Breast epithelium (tissue), 4 donors: ENCODE measurements at regions not wholly inside any gene's neighbourhood (a gene's known extent, or its start where the extent isn't known, plus 50 kb on each side); places are given as distances from the start of the nearest gene placed in this dataset.

Experiments
- DNase-seq, 2 donors: peaks; one replicate each; pipeline ENCODE4 v3.0.0-alpha.2; 2019; ENCODE audit warnings: low spot score in 2 of 2
- H3K27ac ChIP-seq, 2 donors: fragments of 200-600 bp; sonication (generic) in 1 of 2; one replicate each; pipeline ENCODE4 v1.5.1; 2016 to 2019; ENCODE audit warnings: mild to moderate bottlenecking in 1 of 2
- H3K27me3 ChIP-seq, 2 donors: fragments of 200-600 bp; sonication (generic) in 1 of 2; one replicate each; pipeline versions ENCODE4 v1.5.1 to v1.6.0; 2017 to 2019; ENCODE audit warnings: control low read depth in 1 of 2, mild to moderate bottlenecking in 1 of 2
- H3K36me3 ChIP-seq: fragments of 200-600 bp; one replicate; pipeline ENCODE4 v1.5.1; 2019
- H3K4me1 ChIP-seq, 2 donors: fragments of 200-600 bp; sonication (generic); one replicate each; pipeline ENCODE4 v1.5.1; 2016 to 2019; ENCODE audit warnings: control low read depth in 1 of 2
- H3K4me3 ChIP-seq, 3 donors: fragments of 200-600 bp; sonication (generic); 1 replicate in 2 of 3; 2 replicates in 1 of 3; pipeline ENCODE4 v1.5.1; 2016 to 2019; ENCODE audit warnings: mild to moderate bottlenecking in 3 of 3, moderate library complexity in 2 of 3
- H3K9me3 ChIP-seq, 2 donors: fragments of 200-600 bp; sonication (generic) in 1 of 2; one replicate each; pipeline ENCODE4 v1.5.1; 2016 to 2019; ENCODE audit warnings: control low read depth in 1 of 2
- POLR2A ChIP-seq: fragments of 450-650 bp; IDR thresholded peaks from one replicate; pipeline ENCODE4 v1.6.1; 2016; ENCODE audit warnings: antibody characterized with exemption, mild to moderate bottlenecking, moderate library complexity
- POLR2AphosphoS5 ChIP-seq, 3 donors: sonication (generic); formaldehyde crosslinking; IDR thresholded peaks; one replicate each; pipeline ENCODE4 v1.6.1; 2017; ENCODE audit warnings: antibody characterized with exemption in 3 of 3
- intact Hi-C: fragments of 100-400 bp; cut with DNase I; formaldehyde crosslinking; loops from one replicate; pipeline ENCODE4 v1.15.1; 2023; ENCODE audit warnings: low total_unique reads
- TF ChIP-seq, protein P1 (sequence below), 3 donors: fragments of 450-650 bp; IDR thresholded peaks; one replicate each; pipeline ENCODE4 v1.5.1; 2016 to 2017; ENCODE audit warnings: antibody characterized with exemption in 3 of 3, mild to moderate bottlenecking in 3 of 3, moderate library complexity in 3 of 3

DNA sequence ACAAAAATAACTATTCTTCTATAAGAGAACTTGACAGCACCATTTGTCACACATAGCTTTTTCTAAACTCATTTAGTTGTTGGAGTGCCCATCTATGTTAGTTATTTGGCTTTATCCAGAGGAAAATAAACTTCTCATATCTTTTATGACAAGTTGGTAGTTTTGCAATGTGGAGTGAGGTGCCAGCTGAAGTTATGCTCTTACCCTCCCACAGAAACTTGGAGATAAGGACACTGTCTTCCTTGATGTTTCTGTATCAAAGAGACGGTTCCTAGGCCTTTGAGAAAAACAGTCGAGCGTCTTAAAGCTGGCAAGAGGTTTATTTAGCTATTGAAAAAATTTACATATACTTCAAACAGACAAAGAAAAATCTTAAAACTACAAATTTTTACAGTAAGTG, 1079.7 kb downstream of the SLITRK1 start:
- no peak for DNase-seq
- Histone ChIP-seq H3K27me3 (no peaks in the 10 kb centered on the region), H3K9me3 (peaks cover 0 to 7% of the 10 kb centered on the region in 2 donors), H3K36me3 (no peaks in the 10 kb centered on the region), H3K4me1 (no peaks in the 10 kb centered on the region), H3K4me3 (no peak overlapping the region), H3K27ac (no peak overlapping the region)
- TF ChIP-seq POLR2AphosphoS5 (IDR thresholded peaks at IDR 0.05) = no peak
- TF ChIP-seq, protein P1, sequence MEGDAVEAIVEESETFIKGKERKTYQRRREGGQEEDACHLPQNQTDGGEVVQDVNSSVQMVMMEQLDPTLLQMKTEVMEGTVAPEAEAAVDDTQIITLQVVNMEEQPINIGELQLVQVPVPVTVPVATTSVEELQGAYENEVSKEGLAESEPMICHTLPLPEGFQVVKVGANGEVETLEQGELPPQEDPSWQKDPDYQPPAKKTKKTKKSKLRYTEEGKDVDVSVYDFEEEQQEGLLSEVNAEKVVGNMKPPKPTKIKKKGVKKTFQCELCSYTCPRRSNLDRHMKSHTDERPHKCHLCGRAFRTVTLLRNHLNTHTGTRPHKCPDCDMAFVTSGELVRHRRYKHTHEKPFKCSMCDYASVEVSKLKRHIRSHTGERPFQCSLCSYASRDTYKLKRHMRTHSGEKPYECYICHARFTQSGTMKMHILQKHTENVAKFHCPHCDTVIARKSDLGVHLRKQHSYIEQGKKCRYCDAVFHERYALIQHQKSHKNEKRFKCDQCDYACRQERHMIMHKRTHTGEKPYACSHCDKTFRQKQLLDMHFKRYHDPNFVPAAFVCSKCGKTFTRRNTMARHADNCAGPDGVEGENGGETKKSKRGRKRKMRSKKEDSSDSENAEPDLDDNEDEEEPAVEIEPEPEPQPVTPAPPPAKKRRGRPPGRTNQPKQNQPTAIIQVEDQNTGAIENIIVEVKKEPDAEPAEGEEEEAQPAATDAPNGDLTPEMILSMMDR (IDR thresholded peaks at IDR 0.05) = no peak
- TF ChIP-seq POLR2A = no peak
- intact Hi-C loops = no loop called here

DNA sequence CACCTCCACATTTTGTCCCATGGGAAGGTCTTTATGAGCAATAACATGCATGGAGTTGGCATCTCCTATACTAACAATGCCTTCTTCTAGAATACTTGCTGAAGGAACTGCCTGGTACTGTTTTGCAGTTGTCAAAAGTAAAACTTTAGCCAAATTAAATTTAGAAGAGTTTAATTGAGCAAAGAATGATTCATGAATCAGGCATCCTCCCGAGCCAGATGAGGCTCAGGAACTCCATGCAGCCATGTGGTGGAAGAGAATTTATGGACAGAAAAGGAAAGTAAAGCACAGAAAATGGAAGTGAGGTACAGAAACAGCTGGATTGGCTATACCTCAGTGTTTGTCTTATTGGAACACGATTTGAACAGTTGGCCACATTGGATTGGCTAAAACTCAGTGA, 1081.9 kb downstream of the SLITRK1 start:
- DNase-seq = no peak
- Histone ChIP-seq H3K27ac (no peak overlapping the region), H3K4me3 (no peak overlapping the region), H3K36me3 (no peaks in the 10 kb centered on the region), H3K4me1 (no peaks in the 10 kb centered on the region), H3K9me3 (no peaks in the 10 kb centered on the region), H3K27me3 (no peaks in the 10 kb centered on the region)
- intact Hi-C loops = no loop called here
- no peak for TF ChIP-seq POLR2AphosphoS5 (IDR thresholded peaks at IDR 0.05)
- TF ChIP-seq POLR2A = no peak
- TF ChIP-seq, protein P1 (IDR thresholded peaks at IDR 0.05) = no peak

DNA sequence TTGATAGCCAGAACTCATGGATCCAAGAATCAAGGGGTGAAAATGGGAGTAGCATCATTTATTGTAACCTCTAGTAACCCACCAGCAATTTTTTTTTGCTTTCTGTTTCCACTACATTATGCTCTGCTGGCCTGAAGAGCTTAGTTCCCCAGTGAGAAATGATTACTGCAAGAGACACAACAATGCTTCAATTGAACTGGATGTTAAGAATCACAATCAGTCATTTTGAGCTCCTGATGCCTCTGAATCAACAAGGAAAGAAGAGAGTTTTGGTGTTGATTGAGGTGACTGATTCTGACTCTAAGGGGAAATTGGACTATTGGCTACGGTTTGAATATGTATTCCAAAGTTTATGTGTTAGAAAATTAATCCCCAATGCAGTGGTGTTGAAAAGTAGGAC, 1084.4 kb downstream of the SLITRK1 start:
- H3K27ac ChIP-seq = no peak overlapping the region
- TF ChIP-seq, protein P1 (IDR thresholded peaks at IDR 0.05) = no peak
- TF ChIP-seq POLR2AphosphoS5 (IDR thresholded peaks at IDR 0.05) = no peak
- no peak for TF ChIP-seq POLR2A
- intact Hi-C loops = no loop called here
- H3K27me3 ChIP-seq = no peaks in the 10 kb centered on the region
- H3K4me3 ChIP-seq = no peak overlapping the region
- no peaks in the 10 kb centered on the region for H3K9me3 ChIP-seq
- no peak for DNase-seq
- H3K4me1 ChIP-seq = no peaks in the 10 kb centered on the region
- no peaks in the 10 kb centered on the region for H3K36me3 ChIP-seq

DNA sequence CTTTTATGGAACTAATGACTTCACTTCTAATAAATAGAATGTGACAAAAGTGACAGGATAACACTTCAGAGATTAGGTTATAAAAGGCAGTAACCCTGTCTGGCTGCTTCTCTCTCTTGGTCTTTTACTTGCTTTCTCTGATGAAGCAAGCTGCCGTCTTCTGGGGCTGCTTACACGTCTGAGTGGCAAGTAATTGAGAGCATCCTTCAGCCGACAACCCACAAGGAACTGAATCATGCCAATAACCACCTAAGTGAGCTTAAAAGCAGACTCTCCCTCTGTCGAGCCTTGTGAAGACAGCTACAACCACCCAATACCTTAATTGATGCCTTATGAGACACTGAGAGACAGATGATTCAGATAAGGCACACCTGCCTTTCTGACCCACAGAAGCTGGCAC, 1091.2 kb downstream of the SLITRK1 start:
- no peak overlapping the region for H3K27ac ChIP-seq
- no peak for DNase-seq
- TF ChIP-seq POLR2A (no peak), POLR2AphosphoS5 (IDR thresholded peaks at IDR 0.05) (no peak)
- TF ChIP-seq, protein P1 (IDR thresholded peaks at IDR 0.05) = no peak
- H3K4me1 ChIP-seq = no peaks in the 10 kb centered on the region
- H3K9me3 ChIP-seq = no peaks in the 10 kb centered on the region
- no peaks in the 10 kb centered on the region for H3K27me3 ChIP-seq
- H3K4me3 ChIP-seq = no peak overlapping the region
- no peaks in the 10 kb centered on the region for H3K36me3 ChIP-seq
- intact Hi-C loops = no loop called here

DNA sequence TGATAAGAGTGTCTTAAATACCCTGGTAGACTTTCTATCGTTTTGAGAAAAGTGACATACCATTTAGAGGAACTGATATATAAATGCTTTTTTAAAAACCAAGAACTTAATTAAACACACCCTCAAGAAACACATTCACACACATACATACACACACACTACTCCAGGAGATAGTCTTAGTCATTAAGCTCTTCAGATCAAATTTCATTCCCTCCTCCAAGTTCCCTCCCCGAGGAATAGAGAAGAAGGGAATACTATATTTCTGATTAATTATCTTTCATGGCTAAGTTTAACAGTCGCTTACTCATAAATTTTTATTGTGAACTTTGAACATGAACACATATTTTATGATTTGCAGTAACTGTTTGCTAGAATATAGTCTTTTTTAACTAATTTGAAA, 1109.5 kb downstream of the SLITRK1 start:
- H3K27me3 ChIP-seq = no peaks in the 10 kb centered on the region
- no peak overlapping the region for H3K4me3 ChIP-seq
- H3K9me3 ChIP-seq = peaks cover 0 to 2% of the 10 kb centered on the region in 2 donors
- no peak overlapping the region for H3K27ac ChIP-seq
- TF ChIP-seq, protein P1 (IDR thresholded peaks at IDR 0.05) = no peak
- TF ChIP-seq POLR2AphosphoS5 (IDR thresholded peaks at IDR 0.05) (no peak), POLR2A (no peak)
- no peaks in the 10 kb centered on the region for H3K4me1 ChIP-seq
- intact Hi-C loops = loop anchor here (5.0 kb wide), 1 partner anchor 866 kb away; no protein-coding TSS in a partner anchor
- DNase-seq = no peak
- H3K36me3 ChIP-seq = no peaks in the 10 kb centered on the region
